GM21360 (cell line): ENCODE measurements at regions not wholly inside any gene's neighbourhood (a gene's known extent, or its start where the extent isn't known, plus 50 kb on each side); places are given as distances from the start of the nearest gene placed in this dataset.
"Not testable (repeated sequence)": the region's sequence is repeated elsewhere in the genome, so short reads cannot be mapped to it uniquely, and the experiment has no call there.

Source experiments
- ATAC-seq: cut with Tn5 transposase; IDR thresholded peaks from one replicate; pipeline ENCODE4 v1.9.1; 2021; ENCODE audit warnings: mild to moderate bottlenecking, moderate library complexity; ENCODE audit not compliant: unreplicated experiment

DNA sequence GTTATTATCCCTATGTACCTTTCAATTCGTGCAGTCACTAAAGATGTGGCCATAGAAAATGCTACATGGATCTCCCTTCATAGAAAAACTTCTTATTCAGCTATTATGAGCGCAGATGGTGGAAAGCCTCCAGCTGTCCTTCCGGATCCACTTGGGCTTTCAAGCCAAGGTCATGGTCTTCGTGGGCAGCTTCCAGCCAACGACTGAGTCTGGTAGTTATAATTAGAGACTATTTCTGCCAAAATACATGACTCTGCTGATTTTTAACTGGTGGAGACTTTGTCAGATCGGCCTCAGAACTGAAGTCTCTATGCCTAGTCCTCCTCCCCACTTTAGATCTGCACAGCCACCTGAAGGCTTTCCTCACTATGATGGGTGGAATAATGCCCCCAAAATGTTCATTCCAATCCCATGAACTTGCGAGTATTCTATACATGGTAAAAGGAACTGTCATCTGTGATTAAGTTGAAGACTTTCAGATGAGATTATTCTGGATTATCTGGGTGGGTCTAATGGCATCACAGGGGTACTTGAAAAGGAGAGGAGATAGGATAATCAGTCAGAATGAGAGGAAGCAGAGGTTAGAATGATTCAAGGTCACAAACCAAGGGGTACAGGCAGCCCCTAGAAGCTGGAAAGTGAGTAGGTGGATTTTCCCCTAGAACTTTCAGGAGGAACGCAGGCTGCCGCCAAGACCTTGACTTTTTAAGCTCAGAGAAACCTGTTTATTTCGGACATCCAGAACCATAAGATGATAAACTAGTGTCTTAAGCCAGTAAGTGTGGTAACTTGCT, 171.1 kb upstream of the CXCL13 start:
- no peak for ATAC-seq

GRCh38 chr4:77437079-77437478, 168.5 kb upstream of the CXCL13 start:
- ATAC-seq, result no peak

DNA sequence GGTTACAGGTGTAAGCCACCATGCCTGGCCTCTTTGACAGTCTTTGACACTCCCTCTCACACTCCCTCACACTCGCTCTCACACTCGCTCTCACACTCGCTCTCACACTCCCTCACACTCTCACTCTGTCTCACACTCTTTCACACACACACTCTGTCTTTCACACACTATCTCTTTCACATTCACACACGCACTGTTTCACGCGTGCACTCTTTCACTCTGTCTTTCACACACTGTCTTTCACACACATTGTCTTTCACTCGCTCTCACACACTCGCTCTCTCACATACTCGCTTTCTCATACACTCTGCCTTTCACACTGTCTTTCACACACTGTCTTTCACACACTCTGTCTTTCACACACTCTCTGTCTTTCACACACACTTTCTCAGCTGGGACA, 167.1 kb upstream of the CXCL13 start:
- ATAC-seq, result no peak

DNA sequence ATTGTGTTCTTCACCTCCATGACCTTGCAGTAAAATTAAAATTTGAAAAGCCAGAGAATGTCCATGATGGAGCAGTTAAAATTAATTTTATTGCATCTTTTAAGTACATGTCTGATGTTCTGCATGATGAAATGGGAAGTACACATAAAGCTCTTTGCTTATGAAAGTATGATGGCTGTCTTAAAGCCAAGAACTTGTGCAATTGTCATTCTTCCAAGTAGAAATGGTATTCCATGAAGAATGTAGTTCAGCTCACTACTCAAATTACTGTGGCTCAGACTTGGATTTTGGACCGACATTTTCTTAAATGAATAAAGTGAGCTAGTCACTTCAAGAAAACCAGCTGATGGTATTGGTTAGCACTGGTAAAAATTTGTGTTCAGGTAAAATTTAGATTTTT, 161.7 kb upstream of the CXCL13 start:
- no peak for ATAC-seq

GRCh38 chr4:77445823-77446222, 159.8 kb upstream of the CXCL13 start:
- ATAC-seq, result no peak

DNA sequence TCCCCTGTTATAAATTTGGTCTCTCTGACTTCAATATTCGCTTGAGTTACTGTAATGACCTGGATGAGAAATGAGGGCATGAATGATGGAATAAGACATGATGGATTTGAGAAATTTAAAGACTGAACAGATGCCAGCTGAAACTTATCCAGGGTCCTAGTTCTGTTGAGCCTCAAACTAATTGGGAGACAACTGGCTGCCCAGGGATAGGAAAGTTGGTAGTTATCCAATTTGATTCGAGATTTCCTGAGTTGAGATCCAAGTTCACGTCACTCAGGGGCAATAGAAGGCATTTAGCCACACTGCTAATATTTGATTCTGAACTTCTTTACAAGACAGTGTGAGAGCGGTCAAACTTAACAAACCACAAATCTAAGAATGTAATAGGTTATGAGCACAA, 159.0 kb upstream of the CXCL13 start:
- no peak for ATAC-seq

GRCh38 chr4:77449171-77449570, 156.4 kb upstream of the CXCL13 start:
- no peak for ATAC-seq

DNA sequence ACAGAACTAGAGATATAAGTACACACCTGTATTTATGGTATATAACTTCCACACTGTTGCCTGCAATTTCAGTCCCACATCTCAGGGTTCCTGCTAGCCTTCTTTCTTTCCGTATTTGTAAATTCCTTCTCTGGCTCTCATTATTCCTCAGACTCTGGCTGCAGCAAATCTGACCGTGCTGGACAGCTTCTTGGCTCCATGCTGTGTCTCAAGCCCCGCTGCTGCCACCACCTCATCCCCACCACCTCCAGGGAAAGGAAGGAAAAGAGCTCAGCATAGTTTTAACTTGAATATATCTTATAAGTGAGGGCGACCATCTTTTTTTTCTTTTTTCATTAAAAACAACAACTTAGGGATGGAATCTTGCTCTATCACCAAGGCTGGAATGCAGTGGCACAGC, 155.6 kb upstream of the CXCL13 start:
- no peak for ATAC-seq

DNA sequence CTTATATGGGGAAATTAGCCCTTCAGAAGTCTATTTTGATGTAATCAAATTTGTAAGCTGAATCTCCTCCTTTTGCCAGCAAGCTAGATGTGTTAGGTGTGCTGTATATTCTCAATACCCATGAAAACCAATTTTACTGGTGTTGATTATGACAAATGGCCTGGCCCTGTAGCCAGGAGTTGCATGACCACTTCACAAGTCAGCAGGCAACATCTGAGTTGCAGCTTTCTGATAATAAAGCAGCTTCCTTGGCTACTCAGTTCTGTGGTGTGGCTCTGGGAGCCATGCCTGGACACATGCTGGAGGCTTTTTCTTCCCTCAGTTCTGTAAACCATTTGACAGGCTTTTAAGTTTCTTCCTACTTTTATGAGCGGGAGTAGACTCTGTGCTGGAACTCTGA, 154.1 kb upstream of the CXCL13 start:
- no peak for ATAC-seq

GRCh38 chr4:77452117-77452516, 153.5 kb upstream of the CXCL13 start:
- ATAC-seq, result not testable (repeated sequence)

DNA sequence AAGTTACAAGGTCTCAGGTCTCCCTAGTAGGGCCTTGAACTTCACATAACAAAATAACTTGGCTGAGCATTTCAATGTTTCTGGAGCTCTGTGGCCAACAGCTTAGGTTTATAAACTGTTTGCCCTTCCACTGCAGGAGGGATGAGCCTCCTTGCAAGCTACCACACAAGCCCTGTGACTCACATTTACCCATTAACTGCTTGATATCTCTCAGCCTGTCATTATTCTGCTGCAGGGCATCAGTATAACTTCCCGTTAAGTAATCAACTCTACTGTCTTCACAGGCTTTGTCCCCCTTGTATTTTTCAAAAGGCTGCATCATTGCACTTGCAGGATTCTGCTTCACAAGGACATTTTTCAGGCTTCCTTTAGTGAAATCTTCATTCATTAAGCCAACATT, 151.7 kb upstream of the CXCL13 start:
- ATAC-seq, result no peak

- ATAC-seq, result no peak
These were observed 150.8 kb upstream of the CXCL13 start for GRCh38 chr4:77454858-77455257.

- ATAC-seq, result not testable (repeated sequence)
These were observed 141.5 kb upstream of the CXCL13 start for GRCh38 chr4:77464100-77464499.

- ATAC-seq, result no peak
These were observed 140.3 kb upstream of the CXCL13 start for GRCh38 chr4:77465271-77465670.

GRCh38 chr4:77466430-77466829, 139.2 kb upstream of the CXCL13 start:
- no peak for ATAC-seq

DNA sequence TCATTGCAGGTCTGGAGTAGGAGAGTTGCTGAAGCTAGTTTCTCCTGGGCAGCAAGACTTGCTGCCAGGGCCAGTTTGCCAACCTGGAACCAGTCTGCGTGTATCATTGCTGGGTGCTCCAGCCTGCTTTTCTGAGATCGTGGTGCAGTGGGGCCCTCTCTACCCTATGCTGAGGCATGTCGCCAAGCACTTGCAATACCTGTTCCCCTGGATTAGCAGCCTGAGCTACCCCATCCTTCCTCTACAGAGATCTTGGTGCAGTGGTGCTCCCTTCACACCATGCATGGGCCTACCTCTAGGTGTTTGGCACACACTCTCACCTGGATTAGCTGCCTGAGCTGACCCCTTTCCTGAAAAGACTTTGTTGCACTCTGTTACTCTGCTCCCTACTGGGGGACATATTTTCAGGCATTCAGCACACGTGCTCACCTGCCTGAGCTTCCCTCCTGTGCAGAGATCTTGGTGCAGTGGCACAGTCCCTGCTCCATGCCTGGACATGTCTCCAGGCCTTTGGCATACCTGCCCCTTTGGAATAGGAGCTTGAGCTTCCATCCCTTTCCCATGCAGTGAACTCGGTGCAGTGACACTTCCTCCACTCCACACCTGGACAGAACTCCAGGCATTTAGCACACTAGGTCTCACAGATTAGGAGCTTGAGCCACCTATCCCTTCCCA, 133.7 kb upstream of the CXCL13 start:
- ATAC-seq, result no peak

DNA sequence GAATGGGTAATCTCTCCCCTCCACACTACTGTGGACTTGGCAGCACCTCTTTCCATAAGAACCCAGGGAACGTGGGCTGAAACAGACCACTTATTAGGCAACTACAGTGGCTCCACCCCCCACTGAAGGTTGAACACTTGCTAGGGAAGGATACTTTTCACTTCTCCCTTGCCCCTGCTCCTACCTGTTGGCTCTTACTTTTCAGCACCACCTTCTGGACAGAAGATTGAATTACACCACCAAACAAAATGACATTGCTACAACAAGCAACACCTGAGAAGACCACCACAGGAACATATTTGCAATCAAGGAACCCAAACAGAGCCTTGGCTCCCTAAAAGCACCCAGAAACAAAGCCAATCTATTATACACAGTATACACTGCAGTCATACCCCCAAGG, 132.1 kb upstream of the CXCL13 start:
- no peak for ATAC-seq

GRCh38 chr4:77481856-77482255, 123.8 kb upstream of the CXCL13 start:
- ATAC-seq, result no peak

DNA sequence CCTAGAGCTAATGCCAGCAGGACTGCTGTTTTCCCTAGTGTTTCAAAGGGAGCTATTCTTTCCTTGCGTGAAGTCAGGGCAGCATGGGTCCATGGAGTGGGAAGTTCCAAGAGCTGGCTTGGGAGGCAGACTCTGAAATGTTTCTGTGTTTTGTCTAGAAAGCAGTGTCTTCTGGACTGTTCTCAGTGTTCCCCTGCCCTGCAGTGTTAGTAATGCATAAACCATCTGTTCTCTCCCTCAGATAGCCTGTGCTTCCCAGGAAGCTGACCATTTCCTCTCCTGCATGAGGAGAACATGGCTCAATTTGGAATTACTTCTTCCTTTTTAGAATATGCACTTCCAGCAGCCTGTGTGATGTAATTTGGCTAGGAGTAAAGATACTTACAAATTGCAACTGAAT, 116.7 kb upstream of the CXCL13 start:
- no peak for ATAC-seq

- peak; percentile 69 for ATAC-seq
These were observed 112.4 kb upstream of the CXCL13 start for GRCh38 chr4:77493120-77493752.

DNA sequence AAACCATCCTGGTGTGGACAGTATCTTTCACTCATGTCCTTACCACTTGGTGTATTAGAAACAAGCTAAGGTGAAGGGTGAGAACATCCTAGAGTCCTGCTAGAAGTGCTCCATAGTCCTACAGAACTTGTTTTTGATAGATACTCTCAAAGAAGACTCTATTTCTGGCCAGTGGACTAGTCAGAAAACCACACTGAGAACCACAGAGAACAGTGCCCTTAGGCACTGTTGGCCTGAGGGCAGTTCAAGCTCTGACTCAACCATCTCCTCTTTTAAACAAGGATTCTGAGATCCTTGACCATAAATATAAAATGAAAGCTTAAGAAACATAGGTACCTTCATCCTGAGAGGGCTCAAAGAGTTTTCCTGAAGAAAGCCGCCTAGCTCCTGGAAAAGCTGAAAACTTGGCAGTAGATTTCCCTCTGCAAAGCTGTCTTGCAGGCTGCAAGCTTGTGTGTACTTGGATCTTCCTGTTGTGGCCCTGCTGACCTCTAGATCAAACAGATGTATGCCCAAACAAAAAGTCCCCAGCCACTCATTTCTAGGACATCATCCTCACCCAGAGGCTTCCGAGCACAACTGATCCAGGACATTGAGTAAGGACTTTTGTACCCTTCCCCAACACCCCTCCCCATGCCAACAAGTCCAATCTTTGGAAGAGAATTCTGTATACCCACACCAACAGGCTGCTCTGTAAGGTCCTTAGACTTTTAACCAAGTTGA, 111.6 kb upstream of the CXCL13 start:
- ATAC-seq, result peak; percentile 29
